ENCODE measurements at regions not wholly inside any gene's neighbourhood (a gene's known extent, or its start where the extent isn't known, plus 50 kb on each side); places are given as distances from the start of the nearest gene placed in this dataset.

DNA sequence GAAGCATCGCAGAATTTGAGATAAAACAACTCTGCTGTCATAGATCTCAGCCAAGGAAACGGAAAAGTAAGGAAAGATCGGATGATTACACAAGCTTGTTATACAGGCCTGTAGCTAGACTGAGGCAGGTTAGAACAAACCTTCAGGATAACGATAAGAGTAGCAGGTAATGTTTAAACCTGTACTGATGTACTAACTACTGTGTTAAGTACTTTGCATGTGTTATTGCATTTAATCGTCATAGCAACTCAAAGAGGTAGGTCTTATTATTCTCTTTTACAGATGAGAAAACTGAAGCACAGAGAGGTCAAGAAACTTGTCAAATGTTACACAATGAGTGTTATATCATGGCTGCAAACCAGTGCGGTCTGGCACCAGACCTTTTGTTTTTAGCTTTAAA is 352.5 kb downstream of the GPAM start:
- H3K4me3 Mint-ChIP-seq = no peak overlapping the region
- no peak overlapping the region for H3K4me2 ChIP-seq (replicated peaks; ENCODE audit: low read depth, low read length, poor library complexity, severe bottlenecking)
- no peak overlapping the region for H3K4me3 ChIP-seq (ENCODE audit: control extremely low read depth in 1 of 5, extremely low read depth in 1 of 5, insufficient read depth in 1 of 5, low read depth in 2 of 5, low read length in 4 of 5)
- H3K36me3 ChIP-seq (replicated peaks in 1 of 2; ENCODE audit: control extremely low read depth in 1 of 2, control insufficient read depth in 1 of 2, extremely low read depth in 1 of 2, insufficient read depth in 2 of 2, low read length in 1 of 2) = no peaks in the 10 kb centered on the region
- 78% methylated on average over 5 of the region's 6 CpGs for WGBS (ENCODE audit: insufficient coverage)
- no peak overlapping the region for H3K27ac ChIP-seq (ENCODE audit: low read length in 2 of 2)
- no peak overlapping the region for H3K9ac ChIP-seq (ENCODE audit: low read length)
- H2AFZ ChIP-seq (ENCODE audit: insufficient read depth, low read depth, low read length, poor library complexity, severe bottlenecking) = no peak overlapping the region
- H3K27ac Mint-ChIP-seq = no peak overlapping the region
- no peaks in the 10 kb centered on the region for H3K79me2 ChIP-seq (ENCODE audit: control insufficient read depth, insufficient read depth, low read length)
- intact Hi-C loops (cut with micrococcal nuclease) = no loop called here
- TF ChIP-seq EZH2 (IDR thresholded peaks at IDR 0.05; ENCODE audit: borderline replicate concordance, insufficient read depth, low read depth, low read length, poor library complexity, severe bottlenecking) (no peak), CTCF (IDR thresholded peaks at IDR 0.05) (no peak)
- H4K20me1 ChIP-seq (ENCODE audit: control insufficient read depth, insufficient read depth, low read length, poor library complexity, severe bottlenecking) = no peaks in the 10 kb centered on the region
- no peaks in the 10 kb centered on the region for H3K9me3 Mint-ChIP-seq (ENCODE audit: insufficient read depth)
- no peaks in the 10 kb centered on the region for H3K4me1 ChIP-seq (ENCODE audit: control insufficient read depth in 2 of 2, insufficient read depth in 2 of 2, low read length in 2 of 2)
- no peaks in the 10 kb centered on the region for H3K9me3 ChIP-seq (ENCODE audit: control extremely low read depth in 1 of 3, control insufficient read depth in 2 of 3, insufficient read depth in 1 of 3, low read length in 2 of 3)
- ChIA-PET POLR2A (no interaction called here), CTCF (no interaction called here)
- no peaks in the 10 kb centered on the region for H3K27me3 ChIP-seq (replicated peaks in 1 of 4; ENCODE audit: control extremely low read depth in 1 of 4, control insufficient read depth in 3 of 4, insufficient read depth in 4 of 4, low read length in 3 of 4)
- no peaks in the 10 kb centered on the region for H3K27me3 Mint-ChIP-seq
- ATAC-seq (ENCODE audit: low read depth) (no peak), DNase-seq (no peak)
- H3K4me1 Mint-ChIP-seq = no peaks in the 10 kb centered on the region

- Mint-ChIP-seq H3K4me1 (no peaks in the 10 kb centered on the region), H3K27ac (no peak overlapping the region), H3K27me3 (no peaks in the 10 kb centered on the region), H3K4me3 (no peak overlapping the region), H3K9me3 (ENCODE audit: insufficient read depth) (no peaks in the 10 kb centered on the region)
- ATAC-seq (ENCODE audit: low read depth) (no peak), DNase-seq (no peak)
- no CpG with 5 or more reads among the region's 2 CpGs for WGBS (ENCODE audit: insufficient coverage)
- no peaks in the 10 kb centered on the region for H3K79me2 ChIP-seq (ENCODE audit: control insufficient read depth, insufficient read depth, low read length)
- H3K9me3 ChIP-seq (ENCODE audit: control extremely low read depth in 1 of 3, control insufficient read depth in 2 of 3, insufficient read depth in 1 of 3, low read length in 2 of 3) = no peaks in the 10 kb centered on the region
- H4K20me1 ChIP-seq (ENCODE audit: control insufficient read depth, insufficient read depth, low read length, poor library complexity, severe bottlenecking) = no peaks in the 10 kb centered on the region
- H3K4me1 ChIP-seq (ENCODE audit: control insufficient read depth in 2 of 2, insufficient read depth in 2 of 2, low read length in 2 of 2) = no peaks in the 10 kb centered on the region
- H3K36me3 ChIP-seq (replicated peaks in 1 of 2; ENCODE audit: control extremely low read depth in 1 of 2, control insufficient read depth in 1 of 2, extremely low read depth in 1 of 2, insufficient read depth in 2 of 2, low read length in 1 of 2) = no peaks in the 10 kb centered on the region
- ChIA-PET CTCF (no interaction called here), POLR2A (no interaction called here)
- intact Hi-C loops (cut with micrococcal nuclease) = no loop called here
- H3K27me3 ChIP-seq (replicated peaks in 1 of 4; ENCODE audit: control extremely low read depth in 1 of 4, control insufficient read depth in 3 of 4, insufficient read depth in 4 of 4, low read length in 3 of 4) = no peaks in the 10 kb centered on the region
- no peak overlapping the region for H3K4me3 ChIP-seq (ENCODE audit: control extremely low read depth in 1 of 5, extremely low read depth in 1 of 5, insufficient read depth in 1 of 5, low read depth in 2 of 5, low read length in 4 of 5)
- no peak overlapping the region for H2AFZ ChIP-seq (ENCODE audit: insufficient read depth, low read depth, low read length, poor library complexity, severe bottlenecking)
- H3K27ac ChIP-seq (ENCODE audit: low read length in 2 of 2) = no peak overlapping the region
- no peak overlapping the region for H3K9ac ChIP-seq (ENCODE audit: low read length)
- no peak for TF ChIP-seq EZH2 (IDR thresholded peaks at IDR 0.05; ENCODE audit: borderline replicate concordance, insufficient read depth, low read depth, low read length, poor library complexity, severe bottlenecking)
- TF ChIP-seq CTCF (IDR thresholded peaks at IDR 0.05) = no peak
- no peak overlapping the region for H3K4me2 ChIP-seq (replicated peaks; ENCODE audit: low read depth, low read length, poor library complexity, severe bottlenecking)
Measured at GRCh38 chr10:111833251-111833650, 350.3 kb downstream of the GPAM start.
